Omental fat pad (tissue), 3 donors: ENCODE measurements at regions not wholly inside any gene's neighbourhood (a gene's known extent, or its start where the extent isn't known, plus 50 kb on each side); places are given as distances from the start of the nearest gene placed in this dataset.

Experiments used
- ATAC-seq: fragments of 150-250 bp; one replicate; pipeline ENCODE4 v1.9.1; 2016; ENCODE audit warnings: mild to moderate bottlenecking, moderate library complexity; ENCODE audit not compliant: low FRiP score
- DNase-seq: peaks from one replicate; pipeline ENCODE4 v3.0.0-alpha.2; 2019; ENCODE audit warnings: low spot score
- TF ChIP-seq, protein P1 (sequence below), 3 donors: fragments of 450-650 bp; IDR thresholded peaks; one replicate each; pipeline ENCODE4 v1.5.1; 2016 to 2017; ENCODE audit warnings: antibody characterized with exemption in 3 of 3, mild to moderate bottlenecking in 3 of 3, moderate library complexity in 2 of 3

GRCh38 chr15:31468911-31469785 lies 142.5 kb downstream of the KLF13 start:
- TF ChIP-seq, protein P1, sequence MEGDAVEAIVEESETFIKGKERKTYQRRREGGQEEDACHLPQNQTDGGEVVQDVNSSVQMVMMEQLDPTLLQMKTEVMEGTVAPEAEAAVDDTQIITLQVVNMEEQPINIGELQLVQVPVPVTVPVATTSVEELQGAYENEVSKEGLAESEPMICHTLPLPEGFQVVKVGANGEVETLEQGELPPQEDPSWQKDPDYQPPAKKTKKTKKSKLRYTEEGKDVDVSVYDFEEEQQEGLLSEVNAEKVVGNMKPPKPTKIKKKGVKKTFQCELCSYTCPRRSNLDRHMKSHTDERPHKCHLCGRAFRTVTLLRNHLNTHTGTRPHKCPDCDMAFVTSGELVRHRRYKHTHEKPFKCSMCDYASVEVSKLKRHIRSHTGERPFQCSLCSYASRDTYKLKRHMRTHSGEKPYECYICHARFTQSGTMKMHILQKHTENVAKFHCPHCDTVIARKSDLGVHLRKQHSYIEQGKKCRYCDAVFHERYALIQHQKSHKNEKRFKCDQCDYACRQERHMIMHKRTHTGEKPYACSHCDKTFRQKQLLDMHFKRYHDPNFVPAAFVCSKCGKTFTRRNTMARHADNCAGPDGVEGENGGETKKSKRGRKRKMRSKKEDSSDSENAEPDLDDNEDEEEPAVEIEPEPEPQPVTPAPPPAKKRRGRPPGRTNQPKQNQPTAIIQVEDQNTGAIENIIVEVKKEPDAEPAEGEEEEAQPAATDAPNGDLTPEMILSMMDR (IDR thresholded peaks at IDR 0.05) = no peak
- no peak for DNase-seq

DNA sequence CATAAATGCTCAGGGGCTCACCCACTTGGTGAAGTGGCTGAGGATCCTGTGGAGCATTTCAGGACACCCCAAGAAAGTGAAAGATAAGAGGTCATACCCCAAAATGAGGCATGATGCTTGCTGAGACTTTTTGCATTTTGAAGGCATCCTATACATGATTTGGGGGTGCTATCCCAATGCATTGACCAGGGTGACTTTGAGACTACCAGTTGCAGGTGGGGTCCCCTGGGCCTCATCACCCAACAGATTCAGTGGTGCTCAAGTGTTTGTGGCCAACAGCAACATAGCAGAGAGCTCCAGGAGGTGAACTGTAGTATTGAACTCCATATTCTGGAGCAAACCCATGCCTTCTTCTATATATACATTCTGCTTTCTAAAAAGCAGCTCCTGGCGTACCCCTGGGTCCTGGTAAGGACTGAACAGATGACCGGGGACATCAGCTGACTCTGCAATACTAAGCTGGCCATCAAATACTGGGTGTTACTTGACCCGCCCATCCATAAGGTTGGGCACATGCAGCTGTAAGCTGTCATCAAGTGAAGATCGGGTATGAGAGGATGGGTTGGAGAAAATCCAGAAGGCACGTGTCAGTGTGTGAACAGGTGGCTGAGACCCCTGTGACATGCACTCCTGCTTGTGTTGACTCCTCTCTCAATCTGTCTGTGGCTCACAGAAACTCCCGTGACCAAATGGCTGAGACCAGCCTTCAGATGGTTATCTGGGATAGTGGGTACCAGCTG lies 143.3 kb downstream of the KLF13 start:
- TF ChIP-seq, protein P1 (IDR thresholded peaks at IDR 0.05) = no peak
- DNase-seq = no peak
- ATAC-seq = no peak

More at GRCh38 chr15:31468911-31469785, 142.5 kb downstream of the KLF13 start:
- ATAC-seq = no peak

DNA sequence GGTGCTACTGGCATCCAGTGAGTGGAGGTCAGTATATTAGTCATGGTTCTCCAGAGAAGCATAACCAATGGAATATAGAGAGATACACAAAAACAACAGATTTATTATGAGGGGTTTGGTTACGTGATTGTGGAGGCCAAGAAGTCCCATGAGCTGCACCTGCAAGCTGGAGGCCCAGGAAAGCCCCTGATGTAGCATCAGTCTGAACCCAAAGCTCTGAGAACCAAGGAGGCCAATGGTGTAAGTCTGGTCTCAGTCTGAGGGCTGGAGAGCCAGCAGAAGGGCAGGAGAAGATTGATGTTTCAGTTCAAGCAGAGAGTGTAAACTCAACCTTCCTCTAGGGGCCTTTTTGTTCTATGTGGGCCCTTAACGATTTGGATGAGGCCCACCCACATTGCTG lies 144.1 kb downstream of the KLF13 start:
- TF ChIP-seq, protein P1 (IDR thresholded peaks at IDR 0.05) = no peak
- ATAC-seq (no peak), DNase-seq (no peak)

DNA sequence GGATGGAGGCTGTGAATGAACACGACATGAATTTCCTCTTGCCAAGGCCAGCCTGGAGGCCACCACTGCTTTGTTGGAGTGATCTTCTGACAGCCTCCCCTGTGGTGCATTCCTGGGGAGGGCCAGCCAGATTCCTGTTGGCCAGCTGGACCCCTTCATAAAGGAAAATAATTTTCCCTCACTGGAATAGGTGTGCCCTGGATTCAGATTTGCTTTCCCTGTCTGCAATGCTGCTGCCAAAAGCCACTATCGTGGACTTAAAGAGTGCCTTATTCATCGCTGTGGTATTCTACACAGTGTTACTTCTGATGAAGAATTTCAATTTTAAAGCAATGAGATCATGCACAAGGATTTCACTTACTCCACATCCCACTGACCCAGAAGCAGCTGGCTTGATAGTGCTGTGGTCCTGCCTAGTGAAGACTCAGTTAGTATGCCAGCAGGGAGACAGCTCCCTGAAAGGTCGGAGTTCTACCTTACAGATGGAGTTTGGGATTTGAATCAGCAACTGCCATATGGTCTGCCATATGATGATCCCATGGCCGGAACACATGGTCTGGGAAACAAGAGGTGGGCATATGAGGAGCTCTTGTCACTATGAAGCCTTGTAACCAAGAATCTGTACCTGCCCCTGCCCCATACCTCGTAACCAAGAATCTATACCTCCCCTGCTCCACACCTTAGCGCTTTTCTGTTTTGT lies 145.2 kb downstream of the KLF13 start:
- ATAC-seq (peak; percentile 91), DNase-seq (no peak)
- TF ChIP-seq, protein P1 (IDR thresholded peaks at IDR 0.05) = no peak

GRCh38 chr15:31472636-31473384 lies 146.2 kb downstream of the KLF13 start:
- ATAC-seq (peak; percentile 49), DNase-seq (no peak)

More at GRCh38 chr15:31472636-31473384, 146.2 kb downstream of the KLF13 start:
- TF ChIP-seq, protein P1 (IDR thresholded peaks at IDR 0.05) = no peak
